Activated CD8-positive, alpha-beta memory T cell treated with anti-CD3 and anti-CD28 coated beads for 48 hours (primary cell): ENCODE measurements at regions not wholly inside any gene's neighbourhood (a gene's known extent, or its start where the extent isn't known, plus 50 kb on each side); places are given as distances from the start of the nearest gene placed in this dataset.
"Not testable (repeated sequence)": the region's sequence is repeated elsewhere in the genome, so short reads cannot be mapped to it uniquely, and the experiment has no call there.

Source experiments
- DNase-seq, 3 experiments: peaks; one replicate each; pipeline ENCODE4 v3.0.0-alpha.2; 2020; ENCODE audit warnings: low read depth in 2 of 3, low spot score in 2 of 3

DNA sequence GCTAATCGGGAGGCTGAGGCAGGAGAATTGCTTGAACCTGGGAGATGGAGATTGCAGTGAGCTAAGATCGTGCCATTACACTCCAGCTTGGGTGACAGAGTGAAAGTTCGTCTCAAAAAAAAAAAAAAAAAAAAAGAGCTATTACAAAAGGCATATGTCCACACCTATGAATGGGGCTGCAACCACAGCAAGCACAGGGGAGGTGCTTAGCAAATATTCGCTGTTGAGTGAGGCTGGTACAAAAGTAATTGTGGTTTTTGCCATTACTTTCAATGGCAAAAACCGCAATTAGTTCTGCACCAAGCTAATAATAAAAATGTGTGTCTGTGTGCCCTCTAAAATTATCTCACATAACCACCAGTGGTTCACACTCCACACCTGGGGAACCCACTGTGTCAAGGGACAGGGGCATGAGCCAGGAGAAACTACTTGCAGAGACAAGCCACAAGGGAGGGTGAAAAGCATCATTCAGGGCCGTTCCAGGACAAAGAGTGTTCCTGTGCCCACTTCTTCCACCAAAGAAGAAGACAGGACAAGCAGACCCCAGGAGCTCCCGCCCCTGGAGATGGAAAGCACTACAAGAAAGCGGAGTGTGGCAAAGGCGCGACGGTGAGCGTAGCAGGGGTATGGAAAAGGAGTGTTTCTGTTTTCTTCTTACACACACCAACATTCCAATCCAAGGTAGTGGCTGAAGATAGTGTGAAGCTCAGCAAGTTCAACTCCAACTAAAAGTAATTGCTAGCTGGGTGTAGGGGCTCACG, 84.4 kb upstream of the CNEP1R1 start:
- DNase-seq: no peak

DNA sequence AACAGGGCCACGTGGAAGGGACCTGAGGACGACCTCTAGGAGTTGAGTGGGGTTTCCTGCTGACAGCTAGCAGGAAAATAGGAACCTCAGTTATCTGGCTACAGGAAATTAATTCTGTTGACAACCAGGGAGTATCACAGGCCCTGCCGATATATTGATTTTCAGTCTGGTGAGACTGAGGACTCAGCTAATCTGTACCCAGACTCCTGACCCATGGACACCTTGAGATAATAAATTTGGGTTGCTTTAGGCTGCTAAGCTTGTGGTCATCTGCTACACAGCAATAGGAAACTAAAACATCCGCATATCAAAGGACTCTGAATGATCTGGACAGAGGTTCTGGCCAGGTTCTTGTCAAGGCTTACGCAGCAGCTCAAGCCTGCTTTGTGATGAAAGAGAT, 80.8 kb upstream of the CNEP1R1 start:
- DNase-seq: no peak

DNA sequence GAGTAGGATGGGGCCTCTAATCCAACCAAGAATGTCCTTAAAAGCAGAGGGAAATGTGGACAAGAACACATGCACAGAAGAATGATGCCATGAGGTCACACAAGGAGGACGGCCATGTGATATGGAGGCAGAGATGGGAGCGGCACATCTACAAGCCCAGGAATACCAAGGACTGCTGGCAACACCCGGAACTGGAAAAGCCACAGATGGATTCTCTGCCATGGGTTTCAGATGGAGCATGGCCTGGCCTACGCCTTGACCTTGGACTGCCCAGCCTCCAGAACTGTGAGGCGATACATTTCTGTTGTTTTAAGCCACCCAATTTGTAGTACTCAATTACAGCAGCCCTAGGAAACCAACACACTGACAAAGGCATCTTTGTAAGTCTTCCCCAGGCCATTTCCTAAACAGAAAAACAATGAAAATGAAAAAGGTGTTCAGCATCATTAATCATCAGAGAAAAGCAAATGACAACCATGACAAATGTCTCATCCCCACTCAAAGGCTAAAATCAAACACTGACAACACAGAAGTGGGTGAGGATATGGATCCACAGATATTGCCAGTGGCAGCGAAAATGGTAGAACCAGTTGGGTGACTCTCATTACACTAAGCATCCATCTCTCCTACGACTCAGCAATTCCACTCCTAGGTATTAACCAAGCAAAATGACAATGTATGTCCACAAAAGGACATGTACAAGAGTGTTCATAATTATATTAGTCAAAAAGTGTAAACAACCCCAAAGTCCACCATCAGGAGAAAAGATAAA, 76.9 kb upstream of the CNEP1R1 start:
- no peak for DNase-seq

DNA sequence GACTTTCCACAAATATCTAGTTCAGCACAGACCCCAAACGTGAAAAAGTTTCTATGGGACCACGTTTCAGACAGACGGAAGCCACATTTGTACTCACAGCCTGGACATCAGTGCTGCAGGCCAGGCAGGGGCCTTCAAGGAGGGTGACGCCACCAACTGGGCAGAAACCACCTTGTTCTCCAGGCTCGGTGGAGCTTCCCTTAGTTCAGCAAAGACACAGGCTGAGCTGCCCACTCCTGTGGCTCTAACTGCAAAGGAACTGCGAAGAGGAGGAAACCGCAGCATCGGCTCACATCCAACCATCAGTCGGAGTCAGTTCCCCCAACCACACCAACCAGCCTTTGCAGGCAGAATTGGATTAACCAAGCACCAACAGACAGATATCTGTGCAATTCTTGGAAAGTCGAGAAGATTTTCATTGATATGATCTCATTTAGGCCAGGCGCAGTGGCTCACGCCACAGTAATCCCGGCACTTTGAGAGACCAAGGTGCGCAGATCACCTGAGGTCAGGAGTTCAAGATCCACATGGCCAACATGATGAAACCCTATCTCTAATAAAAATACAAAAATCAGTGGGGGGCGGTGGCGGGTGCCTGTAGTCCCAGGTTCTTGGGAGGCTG, 73.3 kb upstream of the CNEP1R1 start:
- DNase-seq: no peak

DNA sequence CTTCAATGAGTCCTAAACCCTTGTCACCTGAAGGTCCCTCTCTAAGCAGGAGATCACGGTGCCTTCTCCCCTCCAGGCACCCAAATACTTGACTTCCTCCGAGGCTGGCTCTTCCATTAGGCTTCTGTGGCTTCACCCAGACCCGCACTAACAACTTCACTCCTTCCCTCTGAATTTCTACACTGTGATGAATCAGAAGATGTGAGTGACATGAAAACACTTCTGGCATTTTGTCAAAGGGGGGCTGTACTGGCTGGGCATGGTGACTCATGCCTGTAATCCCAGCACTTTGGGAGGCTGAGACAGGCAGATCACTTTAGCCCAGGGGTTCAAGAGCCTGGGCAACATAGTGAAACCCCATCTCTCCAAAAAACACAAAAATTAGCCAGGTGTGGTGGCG, 72.6 kb upstream of the CNEP1R1 start:
- no peak for DNase-seq

DNA sequence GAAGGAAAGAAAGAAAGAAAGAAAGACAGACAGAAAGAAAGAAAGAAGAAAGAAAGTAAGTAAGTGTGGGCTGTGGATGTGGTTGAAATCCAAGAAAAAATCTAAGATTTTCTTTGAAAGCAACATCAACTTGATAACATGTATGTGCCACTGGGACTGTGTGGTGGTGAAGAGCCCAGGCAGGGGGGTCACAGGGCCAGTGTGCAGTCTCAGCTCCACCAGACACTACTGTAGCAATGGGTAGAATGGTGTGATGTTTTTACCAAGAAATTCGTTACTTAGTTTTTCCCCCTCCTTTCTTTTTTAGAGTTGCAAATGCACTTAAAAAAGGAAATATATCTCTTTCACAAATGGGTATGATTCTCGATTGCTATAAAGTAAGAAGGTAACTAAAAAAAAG, 71.9 kb upstream of the CNEP1R1 start:
- no peak for DNase-seq

DNA sequence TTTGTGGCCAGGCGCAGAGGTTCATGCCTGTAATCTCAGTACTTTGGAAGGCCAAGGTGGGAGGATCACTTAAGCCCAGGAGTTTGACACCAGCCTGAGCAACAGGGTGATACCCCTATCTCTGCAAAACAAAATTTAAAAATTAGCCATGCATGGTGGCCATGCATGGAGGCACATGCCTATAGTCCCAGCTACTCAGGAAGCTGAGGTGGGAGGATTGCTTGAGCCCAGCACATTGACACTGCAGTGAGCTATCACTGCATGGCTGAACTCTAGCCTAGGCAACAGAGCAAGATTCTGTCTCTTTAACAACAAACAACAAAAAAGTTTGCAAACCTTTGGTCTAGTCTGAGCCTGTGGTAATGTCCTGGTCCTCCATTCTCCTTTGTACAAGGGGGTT, 69.2 kb upstream of the CNEP1R1 start:
- DNase-seq: no peak

DNA sequence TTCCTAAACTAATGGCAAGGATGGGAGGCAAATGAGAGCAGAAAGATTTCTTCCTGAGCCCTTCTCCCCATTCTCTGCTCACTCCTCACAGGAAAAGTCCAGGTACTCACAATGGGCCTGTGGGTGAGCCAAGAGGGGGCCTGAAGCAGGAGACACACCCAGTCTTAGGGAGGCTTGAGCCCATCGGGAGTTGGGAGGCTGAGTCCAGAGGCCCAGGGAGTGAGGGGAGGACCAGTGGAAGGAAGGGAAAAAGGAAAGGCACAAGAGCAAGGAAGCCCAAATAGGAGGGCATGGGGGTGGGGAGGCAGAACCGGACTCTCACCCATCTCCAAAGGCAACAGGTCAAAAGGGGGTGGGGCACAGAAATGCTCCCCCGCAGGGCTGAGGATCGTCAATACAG, 68.1 kb upstream of the CNEP1R1 start:
- no peak for DNase-seq

DNA sequence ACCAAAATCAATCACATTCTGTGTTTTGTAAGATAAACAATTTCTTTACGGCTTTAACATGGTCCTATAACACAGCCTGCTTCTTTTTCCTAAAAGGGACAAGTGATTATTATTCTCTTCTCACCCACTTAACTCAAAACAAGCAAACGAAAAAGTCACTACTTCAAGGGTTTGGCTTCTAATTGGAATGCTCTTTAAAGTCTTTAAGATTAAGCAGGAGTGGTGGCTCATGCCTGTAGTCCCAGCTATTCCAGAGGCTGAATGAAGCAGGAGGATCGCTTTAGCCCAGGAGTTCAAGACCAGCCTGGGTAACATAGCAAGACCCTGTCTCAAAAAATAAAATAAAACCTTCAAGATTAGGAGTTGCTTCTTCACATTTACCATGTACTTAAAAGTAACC, 66.6 kb upstream of the CNEP1R1 start:
- no peak for DNase-seq

DNA sequence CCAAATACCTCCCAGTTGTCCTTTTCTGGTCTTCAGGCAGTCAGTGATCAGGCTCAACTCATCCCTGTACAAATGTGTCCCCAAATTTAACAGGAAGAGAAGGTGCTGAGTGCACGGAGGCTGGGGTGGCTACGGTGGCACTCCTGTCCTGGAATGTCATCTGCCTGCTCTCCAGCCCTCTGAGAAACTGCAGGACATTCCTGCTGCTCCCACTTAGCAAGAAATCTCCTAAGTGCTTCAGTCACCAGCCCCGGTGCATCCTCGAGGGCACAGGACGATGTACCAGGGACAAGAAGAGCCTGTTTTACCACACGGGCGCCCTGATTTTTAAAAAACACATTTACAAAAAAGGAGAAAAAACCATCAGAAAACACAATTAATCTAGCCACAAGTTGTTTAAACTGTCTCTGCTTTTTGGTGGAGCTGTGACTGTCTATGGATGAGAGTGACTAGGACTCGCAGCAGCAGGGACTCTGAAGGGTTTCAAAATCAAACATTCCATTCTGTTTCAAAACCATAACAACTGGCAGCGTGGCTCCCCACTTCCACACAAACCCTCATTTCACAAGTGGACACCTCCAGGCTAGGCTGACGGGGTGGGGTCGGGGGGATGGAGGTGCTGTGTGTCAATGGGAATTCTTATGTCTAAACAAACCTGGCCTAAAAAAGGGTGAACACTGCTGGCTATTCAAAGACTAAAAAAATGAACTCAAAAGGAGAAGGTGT, 65.3 kb upstream of the CNEP1R1 start:
- DNase-seq: no peak

DNA sequence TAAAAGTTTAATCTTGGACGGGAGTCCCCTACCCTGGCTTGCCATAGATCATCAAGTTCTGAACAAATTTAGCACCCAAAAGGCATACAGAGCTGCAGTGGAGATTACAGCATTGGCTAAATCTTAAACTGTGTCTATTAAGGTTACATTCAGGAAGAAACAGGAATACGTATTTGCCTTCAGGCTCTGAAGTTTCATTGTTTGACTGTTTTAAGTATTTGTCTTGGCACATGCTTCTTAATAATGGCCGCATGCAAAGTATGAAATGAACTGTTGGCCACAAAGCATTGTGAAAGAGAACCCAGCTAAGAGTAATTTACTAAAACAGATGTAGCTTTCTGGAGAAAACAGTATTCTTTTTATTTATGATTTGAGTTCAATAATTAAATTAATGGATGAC, 63.9 kb upstream of the CNEP1R1 start:
- DNase-seq: no peak

DNA sequence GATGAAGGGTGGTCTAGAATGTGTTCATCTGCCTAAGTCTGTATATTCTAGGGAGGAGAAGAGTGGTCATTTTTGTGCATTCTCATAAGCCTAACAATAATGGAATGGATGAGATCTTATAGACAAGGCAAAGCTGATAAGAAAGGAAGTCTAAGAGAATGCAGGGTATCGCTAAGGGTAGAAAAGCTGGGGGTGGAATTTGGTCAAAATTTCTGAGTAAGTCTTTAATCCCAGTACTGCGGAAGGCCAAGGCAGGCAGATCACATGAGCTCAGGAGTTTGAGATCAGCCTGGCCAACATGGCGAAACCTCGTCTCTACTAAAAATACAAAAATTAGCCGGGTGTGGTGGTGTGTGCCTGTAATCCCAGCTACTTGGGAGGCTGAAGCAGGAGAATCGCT, 62.5 kb upstream of the CNEP1R1 start:
- not testable (repeated sequence) for DNase-seq

DNA sequence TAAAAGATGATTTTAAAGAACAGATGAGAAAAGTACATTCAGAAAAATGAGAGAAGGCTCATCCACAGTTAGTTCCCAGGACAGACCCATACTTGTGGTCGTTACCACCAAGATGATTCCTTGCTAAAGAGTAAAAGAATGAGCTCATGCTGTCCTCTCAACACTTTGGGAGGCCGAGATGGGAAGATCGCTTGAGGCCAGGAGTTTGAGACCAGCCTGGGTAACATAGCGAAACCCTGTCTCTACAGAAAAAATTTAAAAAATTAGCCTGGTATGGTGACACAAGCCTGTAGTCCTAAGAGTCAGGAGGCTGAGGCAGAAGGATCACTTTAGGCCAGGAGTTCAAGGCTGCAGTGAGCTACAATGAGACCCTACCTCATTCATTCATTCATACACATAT, 60.7 kb upstream of the CNEP1R1 start:
- DNase-seq: no peak

DNA sequence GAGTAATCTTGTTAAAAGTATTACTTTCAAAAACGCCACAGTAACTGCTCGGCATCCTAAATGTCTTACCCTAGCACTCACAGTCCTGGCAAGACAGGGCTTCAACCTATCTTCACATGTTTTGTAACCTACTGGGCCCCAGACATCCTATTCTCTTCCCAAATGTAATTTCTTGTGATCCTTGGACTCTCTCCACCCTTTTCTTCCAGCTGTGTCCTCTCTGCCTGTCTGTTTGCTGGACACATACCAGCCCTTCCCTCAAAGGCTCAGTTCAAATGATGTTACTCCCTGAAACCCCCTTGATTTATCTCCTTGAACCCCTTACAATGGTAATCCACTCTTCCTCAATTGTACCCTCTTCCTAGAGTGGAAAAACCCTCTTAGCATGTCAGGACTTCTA, 60.1 kb upstream of the CNEP1R1 start:
- DNase-seq: no peak

DNA sequence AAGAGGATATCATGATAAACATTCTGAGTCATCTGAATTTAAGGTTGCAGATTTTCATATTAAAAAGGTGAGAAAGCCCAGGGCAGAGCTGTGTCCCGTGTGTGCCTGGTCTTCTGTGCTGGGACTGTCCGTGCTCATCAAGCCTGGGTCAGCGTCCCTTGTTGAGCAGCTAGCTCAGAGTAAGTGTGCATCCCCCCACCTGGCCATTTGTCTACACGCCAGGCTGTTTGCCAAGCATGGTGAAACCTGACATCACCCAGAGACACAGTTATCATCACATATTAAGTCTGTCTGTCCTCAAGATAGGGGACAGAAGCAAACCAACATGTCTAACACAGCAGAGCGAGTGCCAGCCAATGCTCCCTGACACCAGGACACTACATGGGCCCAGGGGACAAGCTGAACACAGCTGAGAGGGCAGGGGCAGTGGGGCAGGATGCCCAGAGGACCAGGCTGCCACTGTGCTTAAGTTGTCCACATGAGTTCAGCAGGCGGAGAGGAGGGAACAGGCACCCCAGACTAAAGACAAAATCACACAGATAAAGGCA, 57.9 kb upstream of the CNEP1R1 start:
- no peak for DNase-seq

DNA sequence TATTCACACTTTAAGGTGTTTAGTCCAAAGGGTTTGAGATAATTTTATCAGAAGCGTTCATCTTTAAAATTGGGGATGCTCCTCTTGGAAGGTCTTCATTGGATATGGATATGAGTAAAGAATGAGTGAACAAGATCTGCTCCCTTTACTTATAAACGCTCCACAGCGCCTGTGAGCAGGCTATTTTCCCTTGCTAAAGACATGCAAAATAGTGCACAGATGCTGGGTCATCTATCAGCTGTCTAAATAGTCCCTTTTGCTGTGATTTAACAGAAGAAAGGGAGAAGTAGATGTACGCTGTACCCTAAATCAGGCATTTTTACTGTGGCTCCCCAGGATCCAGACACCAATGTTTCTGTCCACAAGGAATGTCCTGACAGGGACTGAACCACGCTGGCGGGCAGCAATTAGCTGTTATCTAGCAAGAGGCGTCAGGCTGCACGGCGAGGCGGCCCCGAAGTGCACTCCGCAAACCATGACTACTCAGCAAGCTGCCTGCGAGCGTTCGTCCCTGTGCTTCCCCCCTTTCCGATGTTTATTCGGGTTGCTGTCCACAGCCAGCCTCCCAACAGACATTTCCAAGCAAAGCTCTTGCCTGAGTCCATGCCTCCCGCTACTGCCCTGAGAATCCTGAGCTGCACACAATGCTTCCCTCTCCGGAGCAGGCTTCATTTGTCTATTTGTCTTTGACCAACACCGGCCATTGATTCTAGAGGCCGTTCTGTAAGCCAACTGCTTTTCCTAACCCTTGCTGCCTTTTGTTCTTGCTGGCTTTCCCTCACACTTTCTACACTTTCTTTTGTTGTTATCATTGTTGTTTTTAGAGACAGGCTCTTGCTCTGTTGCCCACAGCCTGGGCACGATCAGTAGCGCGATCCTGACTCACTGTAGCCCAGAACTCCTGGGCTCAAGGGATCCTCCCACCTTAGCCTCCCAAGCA, 55.7 kb upstream of the CNEP1R1 start:
- DNase-seq: no peak

DNA sequence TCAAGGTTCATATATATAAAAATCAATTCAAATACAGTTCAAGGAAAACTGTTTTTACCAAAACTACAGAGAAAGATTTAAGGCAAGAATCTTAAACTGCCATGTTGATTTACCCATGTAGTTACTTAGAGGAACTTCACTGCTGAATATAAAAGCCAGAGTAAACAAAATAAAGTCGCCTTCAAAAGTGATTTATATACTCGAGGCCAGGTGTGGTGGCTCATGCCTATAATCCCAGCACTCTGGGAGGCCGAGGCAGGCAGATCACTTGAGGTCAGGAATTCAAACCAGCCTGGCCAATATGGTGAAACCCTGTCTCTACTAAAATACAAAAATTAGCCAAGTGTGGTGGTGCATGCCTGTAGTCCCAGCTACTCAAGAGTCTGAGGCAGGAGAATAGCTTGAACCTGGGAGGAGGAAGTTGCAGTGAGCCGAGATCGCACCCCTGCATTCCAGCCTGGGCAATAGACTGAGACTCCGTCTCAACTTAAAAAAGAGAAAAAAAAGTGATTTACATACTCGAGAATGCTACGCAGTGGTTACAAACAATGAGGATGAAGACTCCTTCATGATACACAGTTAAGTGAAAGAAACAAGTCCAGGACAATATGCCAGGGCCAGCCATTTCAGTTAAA, 54.1 kb upstream of the CNEP1R1 start:
- DNase-seq: no peak

DNA sequence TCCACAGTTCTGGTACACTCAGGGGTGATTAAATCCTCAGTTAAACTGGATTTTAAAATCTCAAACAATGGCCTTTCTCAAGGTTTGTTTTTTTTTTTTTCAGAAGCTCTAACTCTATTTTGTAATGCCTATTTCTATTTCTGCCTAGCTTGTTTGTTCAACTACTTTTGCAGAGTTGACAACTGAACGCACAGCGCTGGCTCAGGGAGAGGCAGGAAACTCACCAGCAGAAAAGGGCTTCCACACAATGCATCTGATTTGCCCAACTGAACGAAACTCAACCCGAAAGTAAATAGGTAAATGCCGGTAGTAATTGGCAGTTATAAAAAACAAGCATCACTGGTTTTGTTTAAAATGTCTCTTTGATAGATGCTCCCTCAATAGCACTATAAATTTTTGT, 52.7 kb upstream of the CNEP1R1 start:
- DNase-seq: no peak

DNA sequence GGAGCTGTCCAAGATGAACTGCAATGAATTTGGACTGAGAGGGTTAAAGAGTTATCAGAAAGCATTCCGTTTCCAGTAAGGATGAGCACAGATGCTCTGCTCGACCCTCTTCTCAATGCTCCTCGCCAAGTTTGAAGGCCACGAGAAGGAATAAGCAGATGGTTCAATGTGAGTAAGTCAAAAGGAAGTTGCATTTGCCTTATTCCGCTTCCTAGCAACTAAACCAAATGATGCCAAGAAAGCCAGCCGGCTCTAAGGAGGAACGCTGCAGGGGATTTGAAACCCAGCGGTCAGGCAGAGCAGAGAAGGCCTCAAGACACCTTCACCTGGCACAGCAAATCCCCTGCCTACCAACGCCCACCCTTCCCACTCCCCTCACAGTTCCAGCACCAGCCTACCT, 52.1 kb upstream of the CNEP1R1 start:
- DNase-seq: no peak
